ENCODE measurements at regions not wholly inside any gene's neighbourhood (a gene's known extent, or its start where the extent isn't known, plus 50 kb on each side); places are given as distances from the start of the nearest gene placed in this dataset.

DNA sequence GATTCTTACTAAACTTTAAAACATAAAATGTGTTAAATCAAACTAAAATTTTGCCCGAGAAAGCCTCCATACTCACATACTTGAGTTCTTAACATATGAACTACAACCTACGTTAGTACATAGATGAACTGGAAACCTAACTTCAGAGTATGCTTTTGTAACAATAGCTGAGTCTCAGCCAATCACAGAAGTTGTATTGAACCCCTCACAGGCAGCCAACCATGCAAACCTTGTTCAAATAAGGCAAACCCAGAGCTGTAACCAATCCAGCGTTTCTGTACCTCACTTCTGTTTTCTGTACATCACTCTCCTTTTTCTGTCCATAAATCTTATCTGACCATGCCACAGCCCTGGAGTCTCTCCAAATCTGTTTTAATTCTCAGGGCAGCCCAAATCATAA, 157.3 kb upstream of the COL1A2 start:
- no peak for DNase-seq (ENCODE audit: low spot score)
- in situ Hi-C loops (cut with MboI; ENCODE audit: low sequenced_read_pairs, unreplicated experiment) = no loop called here
- TF ChIP-seq, protein P1, sequence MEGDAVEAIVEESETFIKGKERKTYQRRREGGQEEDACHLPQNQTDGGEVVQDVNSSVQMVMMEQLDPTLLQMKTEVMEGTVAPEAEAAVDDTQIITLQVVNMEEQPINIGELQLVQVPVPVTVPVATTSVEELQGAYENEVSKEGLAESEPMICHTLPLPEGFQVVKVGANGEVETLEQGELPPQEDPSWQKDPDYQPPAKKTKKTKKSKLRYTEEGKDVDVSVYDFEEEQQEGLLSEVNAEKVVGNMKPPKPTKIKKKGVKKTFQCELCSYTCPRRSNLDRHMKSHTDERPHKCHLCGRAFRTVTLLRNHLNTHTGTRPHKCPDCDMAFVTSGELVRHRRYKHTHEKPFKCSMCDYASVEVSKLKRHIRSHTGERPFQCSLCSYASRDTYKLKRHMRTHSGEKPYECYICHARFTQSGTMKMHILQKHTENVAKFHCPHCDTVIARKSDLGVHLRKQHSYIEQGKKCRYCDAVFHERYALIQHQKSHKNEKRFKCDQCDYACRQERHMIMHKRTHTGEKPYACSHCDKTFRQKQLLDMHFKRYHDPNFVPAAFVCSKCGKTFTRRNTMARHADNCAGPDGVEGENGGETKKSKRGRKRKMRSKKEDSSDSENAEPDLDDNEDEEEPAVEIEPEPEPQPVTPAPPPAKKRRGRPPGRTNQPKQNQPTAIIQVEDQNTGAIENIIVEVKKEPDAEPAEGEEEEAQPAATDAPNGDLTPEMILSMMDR (IDR thresholded peaks at IDR 0.05; ENCODE audit: borderline replicate concordance, control extremely low read depth, extremely low read depth, insufficient read depth, missing control alignments) = no peak

DNA sequence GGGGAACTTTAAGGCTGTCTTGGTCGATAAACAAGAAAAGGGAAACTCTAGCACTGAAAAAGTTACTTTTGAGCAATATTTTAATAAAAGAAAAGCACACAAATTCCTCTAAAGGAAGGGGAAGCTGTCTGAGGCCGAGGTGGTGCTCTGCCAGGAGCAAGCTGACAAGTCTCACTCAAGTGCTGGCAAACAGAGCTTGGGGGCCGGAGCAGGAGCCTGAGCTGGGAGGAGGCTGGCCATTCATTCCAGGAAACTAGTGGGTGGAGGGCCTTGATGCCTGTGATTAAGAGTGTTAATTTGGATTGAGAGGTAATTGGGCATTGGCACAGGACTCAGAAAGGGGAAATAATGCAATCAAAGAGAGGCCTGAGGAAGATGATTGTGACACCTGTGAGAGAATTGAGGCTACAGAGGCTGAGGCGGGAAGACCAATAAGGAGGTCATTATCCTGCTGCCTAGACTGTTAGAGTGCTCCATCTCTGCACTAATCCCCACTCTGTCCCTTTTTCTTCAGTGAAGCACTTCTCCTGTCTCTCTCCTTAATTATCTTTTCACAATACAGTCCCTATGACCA, 154.9 kb upstream of the COL1A2 start:
- no peak for DNase-seq (ENCODE audit: low spot score)
- in situ Hi-C loops (cut with MboI; ENCODE audit: low sequenced_read_pairs, unreplicated experiment) = no loop called here
- TF ChIP-seq, protein P1 (IDR thresholded peaks at IDR 0.05; ENCODE audit: borderline replicate concordance, control extremely low read depth, extremely low read depth, insufficient read depth, missing control alignments) = no peak

DNA sequence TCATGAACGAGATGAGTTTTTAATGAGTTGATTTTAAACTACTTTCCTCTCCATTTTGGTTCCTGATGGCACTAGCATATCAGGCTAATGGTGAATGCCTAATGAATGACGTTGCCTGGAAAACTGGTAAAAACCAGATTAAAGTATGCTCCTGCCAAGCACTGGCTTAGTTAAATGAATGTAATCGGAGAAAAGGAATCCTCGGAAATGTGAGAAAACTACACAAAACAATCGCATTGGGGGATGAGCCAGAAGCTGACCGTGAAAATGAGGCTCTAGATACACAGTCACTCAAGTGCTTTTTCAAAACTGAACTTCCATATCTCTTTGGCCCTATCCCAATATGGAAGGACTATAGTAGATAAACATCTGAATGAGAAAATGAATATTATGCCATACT, 153.8 kb upstream of the COL1A2 start:
- in situ Hi-C loops (cut with MboI; ENCODE audit: low sequenced_read_pairs, unreplicated experiment) = no loop called here
- TF ChIP-seq, protein P1 (IDR thresholded peaks at IDR 0.05; ENCODE audit: borderline replicate concordance, control extremely low read depth, extremely low read depth, insufficient read depth, missing control alignments) = no peak
- no peak for DNase-seq (ENCODE audit: low spot score)

DNA sequence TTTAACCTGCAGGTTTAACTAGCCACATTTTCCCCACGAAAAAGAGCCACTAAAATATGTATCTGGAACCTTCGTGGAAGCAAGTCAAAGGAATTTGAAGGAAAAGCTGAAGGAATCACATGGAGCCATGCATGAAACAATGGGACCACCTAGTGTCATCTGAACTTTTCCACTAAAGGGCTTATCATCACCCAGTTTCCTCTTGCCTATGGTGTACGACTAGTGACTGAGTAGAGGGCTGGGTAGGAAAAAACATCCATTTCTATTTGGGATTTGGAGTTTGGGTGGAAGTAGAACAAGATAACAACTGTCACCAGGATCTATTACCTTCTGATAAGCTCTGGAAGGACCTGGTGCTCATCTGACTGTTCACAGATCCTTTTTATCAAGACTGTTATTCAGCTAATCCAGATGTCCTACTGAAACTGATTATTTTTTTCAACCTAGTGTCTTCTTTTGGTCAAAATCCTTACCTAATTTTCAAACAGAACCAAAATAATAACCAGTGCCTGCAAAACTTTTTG, 153.2 kb upstream of the COL1A2 start:
- TF ChIP-seq, protein P1 (IDR thresholded peaks at IDR 0.05; ENCODE audit: borderline replicate concordance, control extremely low read depth, extremely low read depth, insufficient read depth, missing control alignments) = no peak
- in situ Hi-C loops (cut with MboI; ENCODE audit: low sequenced_read_pairs, unreplicated experiment) = no loop called here
- DNase-seq (ENCODE audit: low spot score) = no peak

DNA sequence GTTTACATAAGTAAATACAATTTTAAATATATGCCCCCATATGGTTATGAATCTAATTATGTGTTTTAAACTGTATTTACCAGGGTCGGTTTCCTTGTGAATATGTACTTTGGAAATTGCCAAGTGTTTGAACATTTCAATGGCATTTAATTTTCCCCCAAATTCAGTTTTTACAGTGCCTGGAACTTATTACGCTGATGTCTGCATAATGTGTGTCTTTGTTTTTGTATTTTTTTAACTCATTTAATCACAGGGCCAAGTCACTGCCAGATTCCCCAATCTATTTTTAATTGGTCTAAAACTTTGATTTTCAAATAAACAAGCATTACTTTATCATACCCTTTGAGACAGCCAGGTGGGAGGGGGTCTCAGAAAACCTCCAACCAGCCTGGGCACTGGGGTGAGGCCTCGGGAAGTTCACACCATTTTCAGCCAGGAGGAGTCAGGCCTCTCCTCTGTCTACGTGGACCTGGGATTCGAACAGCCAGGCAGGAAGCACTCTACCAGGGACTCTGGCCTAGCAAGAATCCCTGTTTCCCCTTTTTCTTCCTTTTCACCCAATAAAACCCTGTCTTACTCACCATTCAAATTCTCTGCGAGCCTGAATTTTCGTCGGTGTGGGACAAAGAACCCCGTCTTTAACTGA, 151.5 kb upstream of the COL1A2 start:
- TF ChIP-seq, protein P1 (IDR thresholded peaks at IDR 0.05; ENCODE audit: borderline replicate concordance, control extremely low read depth, extremely low read depth, insufficient read depth, missing control alignments) = no peak
- in situ Hi-C loops (cut with MboI; ENCODE audit: low sequenced_read_pairs, unreplicated experiment) = no loop called here
- no peak for DNase-seq (ENCODE audit: low spot score)

DNA sequence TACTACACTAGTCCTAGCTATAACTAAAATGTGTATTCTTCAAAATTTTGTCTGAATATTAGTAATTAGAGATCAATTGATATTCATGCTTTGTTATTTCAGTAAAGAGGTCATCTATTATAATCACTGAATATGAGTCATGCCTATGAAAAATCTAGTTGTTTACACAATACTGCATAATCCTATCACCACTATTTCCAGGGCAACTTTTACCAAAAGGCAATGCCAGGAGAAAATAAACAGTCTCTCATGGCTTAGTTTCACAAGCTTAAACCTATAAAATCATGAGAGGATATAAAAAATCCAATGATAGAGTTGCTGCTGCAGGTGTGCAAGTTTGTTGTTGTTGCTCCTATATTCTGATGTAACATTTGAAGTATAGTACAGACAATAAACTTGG, 149.9 kb upstream of the COL1A2 start:
- in situ Hi-C loops (cut with MboI; ENCODE audit: low sequenced_read_pairs, unreplicated experiment) = no loop called here
- TF ChIP-seq, protein P1 (IDR thresholded peaks at IDR 0.05; ENCODE audit: borderline replicate concordance, control extremely low read depth, extremely low read depth, insufficient read depth, missing control alignments) = no peak
- DNase-seq (ENCODE audit: low spot score) = no peak

Data from GM13976 (cell line).